Left ventricle myocardium inferior (tissue), 1 donor: ENCODE measurements at regions not wholly inside any gene's neighbourhood (a gene's known extent, or its start where the extent isn't known, plus 50 kb on each side); places are given as distances from the start of the nearest gene placed in this dataset.

Experiments used
- DNase-seq: peaks from one replicate; pipeline ENCODE4 v3.0.0-alpha.2; 2020
- H3K27ac ChIP-seq: fragments of 200-600 bp; replicated peaks from 2 replicates; pipeline ENCODE4 v1.8.0; 2021
- H3K27me3 ChIP-seq: fragments of 200-600 bp; 2 replicates; pipeline ENCODE4 v1.8.0; 2021; ENCODE audit warnings: low read depth
- H3K36me3 ChIP-seq: fragments of 200-600 bp; 2 replicates; pipeline ENCODE4 v1.8.0; 2021
- H3K4me1 ChIP-seq: fragments of 200-600 bp; 2 replicates; pipeline ENCODE4 v1.8.0; 2021
- H3K4me3 ChIP-seq: fragments of 200-600 bp; 2 replicates; pipeline ENCODE4 v1.8.0; 2021; ENCODE audit warnings: mild to moderate bottlenecking, moderate library complexity
- H3K9me3 ChIP-seq: fragments of 200-600 bp; replicated peaks from 2 replicates; pipeline ENCODE4 v1.8.0; 2021
- CTCF ChIP-seq: fragments of 200-600 bp; IDR thresholded peaks from 2 replicates; pipeline ENCODE4 v1.8.0; 2021; ENCODE audit warnings: antibody characterized with exemption, mild to moderate bottlenecking, borderline replicate concordance
- intact Hi-C: fragments of 100-400 bp; cut with micrococcal nuclease; formaldehyde crosslinking; loops from one replicate; pipeline ENCODE4 v1.11.0; 2022
- donor health status: DM: no; HTN: yes; CAD: no; lungs with severe emphysema.

- no peak overlapping the region for H3K27ac ChIP-seq
- no peak for DNase-seq
- H3K36me3 ChIP-seq: no peaks in the 10 kb centered on the region
- no peaks in the 10 kb centered on the region for H3K9me3 ChIP-seq
- TF ChIP-seq CTCF: no peak
- intact Hi-C loops: no loop called here
- H3K27me3 ChIP-seq: no peaks in the 10 kb centered on the region
- H3K4me1 ChIP-seq: no peaks in the 10 kb centered on the region
- no peak overlapping the region for H3K4me3 ChIP-seq
These were observed 608.6 kb downstream of the UTRN start for GRCh38 chr6:144893680-144894151.

GRCh38 chr6:144894240-144894639, 609.1 kb downstream of the UTRN start:
- no peaks in the 10 kb centered on the region for H3K4me1 ChIP-seq
- no peaks in the 10 kb centered on the region for H3K9me3 ChIP-seq
- no peaks in the 10 kb centered on the region for H3K27me3 ChIP-seq
- no peaks in the 10 kb centered on the region for H3K36me3 ChIP-seq
- H3K4me3 ChIP-seq: no peak overlapping the region
- TF ChIP-seq CTCF: no peak
- H3K27ac ChIP-seq: no peak overlapping the region
- no peak for DNase-seq
- intact Hi-C loops: no loop called here

- H3K9me3 ChIP-seq: no peaks in the 10 kb centered on the region
- no peaks in the 10 kb centered on the region for H3K27me3 ChIP-seq
- no peak for DNase-seq
- no peak for TF ChIP-seq CTCF
- H3K4me3 ChIP-seq: no peak overlapping the region
- H3K27ac ChIP-seq: no peak overlapping the region
- intact Hi-C loops: no loop called here
- no peaks in the 10 kb centered on the region for H3K36me3 ChIP-seq
- no peaks in the 10 kb centered on the region for H3K4me1 ChIP-seq
These were observed 610.5 kb downstream of the UTRN start for GRCh38 chr6:144895313-144896278.

GRCh38 chr6:144896289-144896688, 611.2 kb downstream of the UTRN start:
- Histone ChIP-seq H3K9me3 (peaks cover 2% of the 10 kb centered on the region), H3K27ac (no peak overlapping the region), H3K4me1 (no peaks in the 10 kb centered on the region), H3K4me3 (no peak overlapping the region), H3K27me3 (no peaks in the 10 kb centered on the region), H3K36me3 (no peaks in the 10 kb centered on the region)
- intact Hi-C loops: no loop called here
- no peak for TF ChIP-seq CTCF
- no peak for DNase-seq

- H3K4me3 ChIP-seq: no peak overlapping the region
- no peaks in the 10 kb centered on the region for H3K4me1 ChIP-seq
- no peaks in the 10 kb centered on the region for H3K27me3 ChIP-seq
- no peak for TF ChIP-seq CTCF
- intact Hi-C loops: no loop called here
- H3K36me3 ChIP-seq: no peaks in the 10 kb centered on the region
- no peak overlapping the region for H3K27ac ChIP-seq
- no peak for DNase-seq
- H3K9me3 ChIP-seq: peaks cover 8% of the 10 kb centered on the region
These were observed 611.7 kb downstream of the UTRN start for GRCh38 chr6:144896871-144897270.
